Umbilical cord (tissue), 1 donor: ENCODE measurements at regions not wholly inside any gene's neighbourhood (a gene's known extent, or its start where the extent isn't known, plus 50 kb on each side); places are given as distances from the start of the nearest gene placed in this dataset.

Experiments
- DNase-seq: peaks from one replicate; pipeline ENCODE4 v3.0.0-alpha.2; 2015; ENCODE audit warnings: low spot score

DNA sequence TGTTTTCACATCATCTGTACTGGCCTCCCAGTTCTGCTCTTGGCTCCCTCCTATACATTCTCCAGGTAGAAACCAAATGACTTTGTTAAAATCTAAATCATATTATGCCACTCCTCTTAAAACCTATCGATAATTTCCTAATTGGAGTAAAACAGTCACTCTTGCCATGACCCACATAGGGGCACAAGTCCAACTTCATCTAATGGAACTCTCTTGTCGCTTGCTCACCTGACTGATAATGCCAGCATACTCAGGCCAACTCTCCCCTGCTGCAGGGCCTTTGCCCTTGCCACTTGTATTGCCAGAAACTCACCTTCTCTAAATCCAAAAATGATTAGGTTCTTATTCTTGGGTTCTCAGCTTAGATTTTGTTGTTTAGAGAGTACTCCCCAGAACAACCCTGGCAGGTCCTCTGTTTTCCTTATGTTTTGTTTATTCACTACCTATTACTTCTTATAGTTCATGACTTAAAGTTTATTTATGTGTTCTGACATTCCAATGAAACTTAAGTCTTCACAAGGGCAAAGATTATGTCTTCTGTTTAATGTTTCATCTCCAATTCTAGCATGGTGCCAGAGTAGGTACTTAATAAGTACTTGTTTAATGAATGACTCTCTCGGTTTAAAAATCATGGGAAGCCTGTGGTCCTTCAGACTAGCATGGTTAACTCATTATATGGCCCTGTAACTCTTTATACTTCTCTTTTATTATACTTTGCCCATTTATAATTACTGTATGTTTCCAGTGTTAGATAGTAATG is 345.9 kb upstream of the SMIM30 start:
- DNase-seq = no peak

DNA sequence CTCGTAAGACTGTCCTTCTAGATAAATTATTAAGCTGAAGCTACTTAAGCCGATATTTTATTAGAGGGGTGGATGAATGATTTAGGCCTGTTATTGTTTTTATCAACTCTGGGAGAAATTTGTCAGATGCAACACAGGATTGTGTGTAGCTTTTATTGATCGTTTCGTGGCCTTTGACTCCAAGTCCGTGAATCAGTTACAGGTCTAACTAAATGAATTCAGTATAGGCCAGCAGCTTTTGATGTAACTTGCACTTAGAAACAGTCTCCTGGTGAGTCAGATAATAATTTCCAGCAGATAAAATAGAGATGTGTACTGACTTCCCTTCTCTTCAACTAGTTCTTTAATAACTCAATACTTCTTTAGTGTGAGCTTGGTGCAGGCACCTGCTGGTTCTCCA is 341.7 kb upstream of the SMIM30 start:
- no peak for DNase-seq

DNA sequence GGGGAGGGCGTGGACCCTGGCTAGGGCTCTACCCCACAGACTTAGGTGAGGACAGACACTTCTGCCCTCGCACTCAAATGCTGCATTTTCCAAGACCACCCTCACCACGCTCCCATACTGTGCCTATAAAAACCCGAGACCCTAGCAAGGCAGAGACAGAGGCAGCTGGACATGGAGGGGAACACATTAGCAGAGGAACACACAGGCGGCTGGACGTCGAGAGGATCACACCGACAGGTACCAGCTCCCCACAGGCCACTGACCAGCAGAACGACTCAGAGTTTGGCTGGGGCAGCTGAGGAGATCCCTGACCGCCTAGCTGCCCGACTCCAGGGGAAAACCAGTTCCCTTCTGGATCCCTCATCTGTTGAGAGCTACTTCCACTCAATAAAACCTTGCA is 338.2 kb upstream of the SMIM30 start:
- DNase-seq = no peak

DNA sequence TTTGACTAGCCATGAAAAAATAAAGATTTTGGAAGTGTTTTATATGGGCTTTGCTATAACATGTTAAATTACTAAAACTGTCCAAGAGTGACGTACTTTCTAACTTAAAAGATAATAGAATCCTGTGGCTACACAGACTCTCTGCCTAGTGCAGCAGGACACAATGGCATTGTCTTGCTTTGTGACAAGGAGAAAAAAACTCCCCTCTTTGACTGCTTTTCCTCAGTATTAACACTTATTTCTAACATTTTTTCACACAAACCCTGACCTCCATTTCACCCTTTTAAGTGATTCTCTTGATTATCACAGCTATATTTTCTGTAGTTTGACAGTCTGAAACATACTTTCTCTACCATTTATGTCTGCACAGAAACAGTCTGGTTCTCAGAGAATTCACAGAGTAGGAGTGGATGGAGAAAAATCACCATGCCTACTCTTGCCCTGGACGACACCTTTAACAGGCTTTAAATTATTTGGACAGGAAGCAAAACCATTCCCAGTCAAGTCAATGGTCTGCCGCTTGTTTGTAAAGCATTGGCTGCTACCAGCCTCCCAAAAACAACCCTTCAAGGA is 336.3 kb upstream of the SMIM30 start:
- peak; percentile 25 for DNase-seq

DNA sequence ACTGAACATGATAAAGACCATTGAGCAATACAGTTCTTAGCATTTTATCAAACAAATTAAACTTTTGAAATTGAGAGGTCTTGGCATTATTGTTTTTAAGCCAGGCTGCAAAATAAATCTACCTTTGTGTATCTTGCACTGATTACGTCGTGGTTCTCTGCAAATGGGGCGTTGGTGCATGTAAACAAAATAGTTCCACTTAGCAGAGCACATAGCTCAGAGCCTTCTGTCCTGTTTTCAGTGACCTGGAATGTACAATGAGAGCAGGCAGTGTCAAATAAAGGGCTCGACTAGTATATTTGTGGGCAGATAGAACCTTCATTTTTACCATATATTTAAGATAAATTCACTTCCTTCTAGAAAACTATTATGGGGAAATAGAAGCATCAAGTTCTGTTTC is 333.9 kb upstream of the SMIM30 start:
- DNase-seq = no peak

DNA sequence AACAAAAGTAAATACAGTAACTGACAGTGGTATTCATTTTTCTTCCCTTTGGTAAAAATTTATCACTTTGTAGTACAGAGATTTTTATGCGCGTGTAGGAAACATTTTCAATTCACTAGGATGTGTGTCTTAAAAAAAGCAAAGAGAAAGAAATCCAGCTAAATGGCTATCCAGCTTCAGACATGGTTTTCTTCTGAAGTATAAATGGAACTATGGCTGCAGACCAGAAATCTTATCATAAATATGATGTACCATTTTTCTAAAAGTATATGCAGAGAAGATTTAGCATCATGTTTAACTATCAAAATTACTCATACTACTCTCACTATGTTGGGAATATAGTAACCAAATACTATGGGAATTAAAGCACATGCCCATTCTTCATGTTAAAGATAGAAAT is 328.4 kb upstream of the SMIM30 start:
- DNase-seq = peak; percentile 12

DNA sequence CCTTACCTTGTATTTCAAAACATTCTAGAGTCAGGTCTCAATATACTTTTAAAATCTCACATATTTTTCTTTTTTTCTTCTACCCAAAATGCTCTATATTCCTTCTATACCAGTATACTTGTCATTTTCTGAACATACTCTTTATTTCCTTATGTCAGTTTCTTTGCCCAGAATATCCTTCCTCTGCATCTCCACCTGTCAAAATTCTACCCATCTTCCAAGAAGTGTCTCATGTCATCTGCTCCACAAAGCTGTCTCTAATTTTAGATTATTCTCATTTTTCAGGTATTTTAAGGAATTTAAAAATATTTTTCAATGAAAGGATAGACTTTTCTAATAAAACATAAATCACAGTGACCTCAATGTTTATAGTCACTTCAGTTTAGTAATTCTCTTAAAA is 328.0 kb upstream of the SMIM30 start:
- DNase-seq = no peak

DNA sequence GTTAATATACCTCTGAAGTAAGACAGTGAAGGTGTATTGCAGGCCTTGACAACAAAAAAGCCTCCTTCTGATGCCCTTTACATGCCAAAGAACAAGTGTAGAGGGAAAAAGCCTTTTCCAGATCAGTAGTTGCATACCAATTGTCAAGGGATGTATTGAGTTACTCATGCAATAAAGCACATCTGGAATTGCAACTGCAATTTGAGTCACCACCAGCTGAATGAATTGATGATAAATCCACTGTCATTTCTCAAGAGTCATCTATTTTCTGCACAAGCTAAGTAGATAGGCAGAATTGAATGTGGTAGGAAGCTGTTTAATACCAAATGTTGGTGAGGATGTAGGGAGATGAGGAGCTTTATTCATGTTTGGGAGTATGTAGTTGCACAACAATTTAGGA is 325.9 kb upstream of the SMIM30 start:
- no peak for DNase-seq

DNA sequence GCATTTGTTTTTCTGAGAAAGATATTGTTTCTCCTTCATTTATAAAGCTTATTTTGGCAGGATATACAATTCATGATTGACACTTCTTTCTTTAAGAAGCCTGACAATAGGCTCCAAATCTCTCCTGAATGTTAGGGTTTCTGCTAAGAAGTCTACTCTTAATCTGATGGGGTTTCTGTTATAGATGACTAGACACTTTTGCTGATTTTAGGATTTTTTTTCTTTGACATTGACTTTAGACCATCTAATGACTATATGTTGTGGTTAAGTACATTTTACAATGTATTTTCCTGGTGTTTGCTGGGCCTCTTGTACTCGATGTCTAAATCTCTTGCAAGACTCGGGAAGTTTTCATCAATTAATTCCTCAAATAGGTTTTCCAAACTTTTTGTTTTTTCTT is 321.8 kb upstream of the SMIM30 start:
- no peak for DNase-seq

DNA sequence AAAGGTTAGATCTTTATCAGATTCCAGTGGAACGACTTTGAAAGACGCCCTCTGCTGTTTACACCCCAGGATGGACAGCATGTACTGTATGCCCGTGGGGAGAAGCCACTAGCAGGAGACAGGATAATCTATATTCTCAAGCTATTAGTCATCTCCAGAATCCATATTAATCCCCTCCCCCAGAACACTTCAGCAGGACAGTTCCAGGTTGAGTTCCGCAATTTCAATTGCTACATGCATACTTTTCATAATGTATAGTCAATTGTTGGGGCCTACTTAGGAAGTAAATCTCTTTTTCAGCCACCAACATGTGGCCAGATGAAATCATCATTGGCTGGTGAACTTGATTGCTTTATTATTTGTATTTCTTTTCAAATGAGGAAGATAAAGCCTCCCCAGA is 313.1 kb upstream of the SMIM30 start:
- DNase-seq = peak; percentile 83

DNA sequence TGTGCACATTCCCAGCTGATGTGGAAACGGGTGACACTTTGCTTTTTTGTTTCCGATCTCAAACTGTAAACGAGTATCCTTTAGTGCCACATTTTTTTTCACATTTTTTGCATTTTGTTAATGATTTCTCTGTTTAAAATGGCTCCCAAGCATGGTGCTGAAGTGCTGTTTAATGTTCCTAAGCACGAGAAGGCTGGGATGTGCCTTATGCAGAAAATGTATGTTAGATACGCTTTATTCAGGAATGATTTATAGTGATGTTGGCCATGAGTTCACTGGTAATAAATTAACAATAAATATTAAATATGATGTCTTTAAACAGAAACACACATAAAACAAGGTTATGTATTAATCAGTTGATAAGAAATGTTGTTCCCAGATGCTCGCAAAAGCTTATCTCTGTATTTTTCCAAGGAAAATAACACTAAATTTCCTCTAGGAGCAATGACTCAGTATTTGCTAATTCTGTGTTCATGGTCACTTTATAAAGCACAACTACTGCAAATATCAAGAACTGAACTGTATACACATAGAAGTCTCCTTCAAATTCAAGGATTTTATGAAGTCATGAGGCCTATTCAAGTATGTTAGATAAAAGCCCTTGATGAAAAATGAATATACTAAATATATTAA is 305.9 kb upstream of the SMIM30 start:
- DNase-seq = peak; percentile 81

DNA sequence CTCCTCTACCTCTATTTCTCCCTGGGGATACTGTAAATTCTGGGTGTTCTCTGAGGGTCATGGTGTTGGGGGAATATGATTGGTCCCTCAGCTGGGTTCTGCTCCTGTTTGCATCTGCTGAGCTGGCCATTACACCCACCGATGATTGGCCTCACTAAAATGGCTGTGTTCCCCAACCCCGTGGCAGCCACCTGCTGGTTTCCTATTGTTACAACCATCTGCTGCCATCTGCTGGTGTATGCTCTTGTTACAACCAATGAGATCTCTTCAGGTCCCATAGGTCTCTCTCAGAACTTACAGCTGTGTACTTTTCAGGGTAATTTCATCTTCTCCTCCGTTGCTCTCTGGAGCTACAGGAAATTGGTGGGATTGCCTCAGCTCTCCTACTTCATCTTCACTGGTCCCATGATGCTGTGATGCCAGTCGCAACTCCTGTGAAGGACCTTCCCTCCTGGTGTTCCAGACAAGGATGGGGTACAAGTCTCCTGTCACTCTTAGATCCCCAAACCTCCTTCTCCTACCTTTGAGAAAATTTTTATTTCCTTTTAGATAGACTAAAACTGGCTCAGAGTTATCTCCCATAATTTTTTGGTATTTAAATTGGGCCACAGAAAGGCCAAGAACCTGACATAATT is 303.5 kb upstream of the SMIM30 start:
- peak; percentile 61 for DNase-seq

DNA sequence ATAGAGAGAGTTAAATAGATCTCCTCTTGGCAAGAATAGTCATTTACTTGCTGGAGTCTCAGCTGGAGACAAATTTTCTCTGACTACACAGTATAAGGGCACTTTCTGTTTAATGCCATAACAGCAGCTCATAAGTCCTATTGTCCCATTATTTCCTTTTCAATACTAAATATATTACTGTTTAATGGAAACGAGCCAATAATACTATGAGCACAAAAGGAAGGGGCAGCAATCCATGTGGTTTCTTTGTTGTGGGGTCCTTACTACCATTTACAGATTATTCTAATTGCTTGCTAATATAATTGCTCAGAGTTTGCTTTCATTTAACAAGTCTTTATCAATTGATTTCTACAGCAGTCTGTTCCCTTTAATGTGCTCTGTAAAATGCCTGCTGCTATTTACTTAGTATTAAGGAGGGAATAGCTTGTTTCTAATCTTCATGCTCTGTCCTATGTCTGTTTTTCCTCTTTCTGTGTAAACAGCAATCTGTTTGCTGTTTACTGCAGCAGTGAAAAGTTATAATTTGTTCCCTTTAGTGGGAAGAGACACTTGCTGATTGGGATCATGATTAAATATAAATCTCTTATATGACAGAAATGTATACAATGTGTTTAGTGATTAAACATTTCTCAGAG is 296.2 kb upstream of the SMIM30 start:
- DNase-seq = peak; percentile 26

DNA sequence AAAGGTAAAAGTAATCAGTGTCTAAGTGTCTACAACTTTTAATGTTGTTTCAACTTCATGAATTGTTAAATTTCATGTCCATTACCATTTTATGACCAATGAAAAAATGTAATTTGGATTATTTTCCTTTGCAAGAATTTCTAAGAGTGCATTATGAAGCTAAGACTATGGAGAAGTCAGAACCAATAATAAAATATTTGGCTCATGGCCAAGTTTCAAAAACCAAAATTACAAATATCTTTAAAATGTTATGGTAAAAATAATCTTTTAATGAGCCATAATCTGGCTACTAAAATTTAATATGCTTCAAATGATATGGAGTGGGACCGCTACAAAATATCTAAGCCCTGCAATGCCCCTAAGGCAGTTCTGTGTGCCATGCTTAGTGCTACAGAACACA is 294.1 kb upstream of the SMIM30 start:
- no peak for DNase-seq

DNA sequence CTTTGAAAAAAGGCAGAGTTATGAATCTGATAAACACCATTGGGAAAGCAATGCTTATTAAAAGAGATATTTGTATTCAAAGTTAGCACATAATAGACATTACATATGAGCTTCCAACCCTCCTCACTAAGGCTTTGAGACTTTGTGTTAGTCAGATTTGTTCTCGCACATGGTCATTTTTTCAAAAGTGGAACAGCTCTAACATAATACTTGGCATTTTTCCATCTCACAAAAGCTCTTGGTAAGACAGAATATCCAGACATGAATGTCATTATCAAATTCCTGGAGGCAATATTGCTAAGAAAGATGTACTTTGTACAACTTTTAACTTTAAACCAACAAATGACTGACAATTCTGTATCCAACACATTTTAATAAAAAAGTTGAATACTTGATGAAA is 292.4 kb upstream of the SMIM30 start:
- DNase-seq = peak; percentile 80

DNA sequence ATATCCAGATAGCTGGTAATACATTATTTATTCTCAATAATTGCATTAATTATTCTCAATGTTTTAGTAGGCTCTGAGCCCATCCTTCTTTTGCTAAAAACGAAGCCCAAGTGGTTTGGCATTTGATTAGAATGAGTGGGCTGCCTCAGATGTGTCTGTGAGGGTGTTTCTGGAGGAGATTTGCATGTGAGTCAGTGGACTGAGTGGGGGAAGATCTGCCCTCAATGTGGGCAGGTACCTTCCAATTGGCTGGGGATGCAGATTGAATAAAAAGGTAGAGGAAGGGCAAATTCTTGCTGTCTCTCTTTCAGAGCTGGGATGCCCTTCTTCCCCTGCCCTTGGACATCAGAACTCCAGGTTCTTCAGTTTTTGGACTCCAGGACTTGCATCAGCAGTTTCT is 290.6 kb upstream of the SMIM30 start:
- no peak for DNase-seq

DNA sequence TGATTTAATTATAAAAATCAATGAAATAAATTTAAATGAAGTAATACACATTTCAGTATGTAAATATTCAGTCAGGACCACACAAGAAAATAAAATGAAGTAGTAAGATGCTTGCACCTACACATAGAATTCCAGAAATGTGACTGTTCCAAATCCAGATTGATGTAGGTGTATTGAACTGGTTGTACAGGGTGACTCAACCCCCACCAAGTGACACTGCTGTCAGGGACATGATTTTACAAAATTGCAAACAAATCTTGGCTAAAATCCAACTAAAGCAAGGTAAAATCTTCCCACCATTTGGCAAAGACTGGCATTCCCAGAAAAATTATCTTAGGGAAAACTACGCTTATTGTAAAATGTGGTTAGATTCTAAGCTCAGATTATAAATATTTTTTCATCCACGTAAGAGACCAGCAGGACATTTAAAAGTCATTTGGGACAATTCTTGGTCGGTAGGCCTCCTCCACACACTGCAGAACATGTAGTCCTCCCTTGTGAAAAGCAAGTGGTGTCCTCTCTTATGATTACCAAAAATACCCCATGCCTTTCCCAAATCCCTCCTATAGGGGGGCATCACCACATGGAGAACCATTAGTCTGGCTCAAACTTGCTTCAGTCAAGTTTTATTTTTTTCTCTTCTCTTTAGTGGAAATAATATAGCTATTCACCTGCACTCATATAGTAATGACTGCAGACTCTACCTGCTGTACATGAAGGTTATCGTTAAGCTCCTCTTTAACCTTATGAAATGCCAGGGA is 287.1 kb upstream of the SMIM30 start:
- DNase-seq = no peak

DNA sequence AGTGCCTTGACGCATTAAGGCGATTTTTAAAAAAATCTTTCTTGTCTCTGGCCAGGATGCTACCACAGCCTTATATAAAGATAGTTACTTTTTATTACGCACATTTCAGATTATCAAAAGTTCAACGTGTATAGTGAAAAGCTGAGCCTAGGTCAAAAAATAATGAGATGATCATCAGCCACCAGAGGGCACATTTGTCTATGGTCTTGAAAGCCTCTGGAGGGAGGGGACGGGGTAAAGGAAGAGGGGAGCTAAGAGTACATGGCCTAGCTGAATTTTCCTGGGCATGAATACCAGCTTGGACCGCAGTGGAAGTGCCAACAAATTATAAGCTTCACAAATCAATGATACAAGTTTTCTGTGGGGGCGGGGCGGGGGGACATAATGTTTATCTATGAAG is 285.9 kb upstream of the SMIM30 start:
- no peak for DNase-seq

DNA sequence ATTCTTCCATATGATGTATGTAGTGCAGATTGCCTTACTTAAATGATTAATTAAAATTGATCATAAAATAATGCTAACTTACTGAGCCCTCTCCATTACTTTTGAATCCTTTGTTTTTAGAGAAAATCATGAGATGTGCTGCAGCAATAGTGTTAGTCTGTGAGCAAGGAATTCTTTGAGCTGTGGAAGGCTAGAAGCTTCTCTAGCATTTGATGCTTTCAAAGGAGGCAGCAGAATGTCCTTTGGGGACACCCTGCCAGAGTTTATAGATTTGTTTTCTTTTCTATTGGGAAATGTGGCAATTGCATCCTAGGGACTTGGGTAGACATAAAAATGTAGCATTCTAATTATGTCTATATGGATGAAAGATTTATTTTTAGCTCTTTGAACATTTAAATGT is 284.1 kb upstream of the SMIM30 start:
- DNase-seq = no peak

DNA sequence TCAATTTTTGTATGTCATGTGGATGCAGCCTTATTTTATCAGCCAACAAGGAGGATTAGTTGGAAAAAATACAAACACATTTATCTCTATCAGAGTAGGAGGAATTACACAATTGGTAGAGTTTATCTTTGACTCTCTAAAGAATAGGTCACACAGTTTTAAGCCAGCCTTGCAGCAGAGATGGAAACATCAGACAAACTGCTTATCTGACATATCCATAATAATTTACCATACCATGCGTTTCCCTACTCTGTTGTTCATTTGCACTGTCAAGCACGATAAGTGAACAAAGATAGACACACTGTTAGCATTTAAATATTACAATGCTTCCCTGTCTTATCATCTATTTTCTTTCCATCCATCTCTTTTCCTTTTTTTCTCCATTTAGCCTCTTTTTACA is 283.7 kb upstream of the SMIM30 start:
- peak; percentile 89 for DNase-seq

DNA sequence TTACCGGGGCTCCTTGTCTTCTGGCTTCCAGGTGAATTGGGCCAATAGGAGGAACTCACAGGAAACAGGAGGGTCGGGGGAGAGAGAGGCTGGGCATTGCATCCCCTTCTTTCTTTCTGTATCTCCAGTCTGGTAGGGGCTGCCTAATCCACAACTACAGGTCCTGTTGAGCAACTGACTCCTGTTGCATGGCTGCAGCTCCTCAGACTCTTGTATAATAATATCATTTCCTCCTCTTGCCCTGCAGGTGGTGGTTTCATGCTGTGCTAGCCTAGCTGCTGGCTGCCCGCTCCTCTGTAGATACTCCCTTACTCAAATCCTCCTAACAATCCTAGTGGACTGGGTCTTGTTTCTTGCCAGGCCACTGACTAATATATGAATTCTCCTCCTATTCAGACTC is 276.5 kb upstream of the SMIM30 start:
- DNase-seq = peak; percentile 35
